Fibroblast of mammary gland (primary cell): ENCODE measurements at regions not wholly inside any gene's neighbourhood (a gene's known extent, or its start where the extent isn't known, plus 50 kb on each side); places are given as distances from the start of the nearest gene placed in this dataset.

Experiments
- DNase-seq: peaks from one replicate; pipeline ENCODE4 v3.0.0-alpha.2; 2010; ENCODE audit warnings: low read depth
- H3K4me3 ChIP-seq: 2 replicates; pipeline ENCODE4 v1.5.1; 2011; ENCODE audit warnings: low read depth, mild to moderate bottlenecking, low read length, moderate library complexity; ENCODE audit not compliant: control insufficient read depth
- TF ChIP-seq, protein P1 (sequence below): conservative IDR thresholded peaks from 2 replicates; pipeline ENCODE4 v1.5.1; 2011; ENCODE audit warnings: low read depth, low read length, inconsistent platforms; ENCODE audit not compliant: control insufficient read depth, insufficient read depth

DNA sequence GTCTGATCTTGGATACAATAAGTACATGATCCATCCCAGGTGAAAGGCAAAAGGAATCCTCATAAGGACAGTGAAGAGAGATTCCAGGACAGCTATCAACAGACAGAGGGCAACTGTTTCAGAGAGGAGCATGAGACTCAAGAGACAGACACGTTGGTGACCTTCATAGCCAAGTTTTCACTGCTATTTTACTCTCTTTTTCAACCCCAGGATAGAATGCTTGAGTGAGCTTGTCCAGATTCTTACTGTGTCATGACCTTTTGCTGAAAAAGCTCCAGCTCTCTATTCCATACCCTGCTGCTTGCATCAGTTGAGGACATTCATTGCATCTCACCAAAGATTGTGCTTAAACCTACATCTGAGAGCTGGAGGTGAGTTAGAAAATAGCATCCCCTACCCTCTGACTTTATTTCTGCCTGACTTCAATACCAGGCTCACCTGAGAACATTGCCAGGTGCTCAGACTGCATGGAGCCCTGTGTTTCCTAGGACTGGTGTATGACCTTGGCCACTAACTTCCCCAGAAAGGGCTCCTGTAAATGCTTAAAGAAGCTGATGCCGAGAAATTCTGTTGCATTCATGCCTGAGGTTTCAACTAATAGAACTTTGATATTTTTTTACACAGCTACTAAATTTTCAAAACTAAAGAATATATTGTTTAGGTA, 70.4 kb upstream of the TMEM17 start:
- TF ChIP-seq, protein P1, sequence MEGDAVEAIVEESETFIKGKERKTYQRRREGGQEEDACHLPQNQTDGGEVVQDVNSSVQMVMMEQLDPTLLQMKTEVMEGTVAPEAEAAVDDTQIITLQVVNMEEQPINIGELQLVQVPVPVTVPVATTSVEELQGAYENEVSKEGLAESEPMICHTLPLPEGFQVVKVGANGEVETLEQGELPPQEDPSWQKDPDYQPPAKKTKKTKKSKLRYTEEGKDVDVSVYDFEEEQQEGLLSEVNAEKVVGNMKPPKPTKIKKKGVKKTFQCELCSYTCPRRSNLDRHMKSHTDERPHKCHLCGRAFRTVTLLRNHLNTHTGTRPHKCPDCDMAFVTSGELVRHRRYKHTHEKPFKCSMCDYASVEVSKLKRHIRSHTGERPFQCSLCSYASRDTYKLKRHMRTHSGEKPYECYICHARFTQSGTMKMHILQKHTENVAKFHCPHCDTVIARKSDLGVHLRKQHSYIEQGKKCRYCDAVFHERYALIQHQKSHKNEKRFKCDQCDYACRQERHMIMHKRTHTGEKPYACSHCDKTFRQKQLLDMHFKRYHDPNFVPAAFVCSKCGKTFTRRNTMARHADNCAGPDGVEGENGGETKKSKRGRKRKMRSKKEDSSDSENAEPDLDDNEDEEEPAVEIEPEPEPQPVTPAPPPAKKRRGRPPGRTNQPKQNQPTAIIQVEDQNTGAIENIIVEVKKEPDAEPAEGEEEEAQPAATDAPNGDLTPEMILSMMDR: no peak
- H3K4me3 ChIP-seq: no peak overlapping the region

DNA sequence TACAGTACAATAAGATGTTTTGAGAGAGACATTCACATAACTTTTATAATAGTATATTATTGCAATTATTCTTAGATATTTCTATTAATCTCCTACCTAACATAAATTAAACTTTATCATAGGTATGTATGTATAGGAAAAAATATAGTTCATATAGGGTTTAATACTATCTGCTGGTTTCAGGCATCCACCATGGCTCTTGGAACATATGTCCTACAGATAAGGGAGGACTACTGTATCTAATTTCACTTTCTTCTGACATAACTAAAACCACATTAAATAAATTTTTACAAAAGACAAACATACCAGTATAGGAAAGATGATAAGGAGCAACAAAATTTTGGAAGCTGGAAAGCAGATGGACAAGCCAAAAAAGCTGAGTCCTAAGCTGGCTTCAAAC, 67.9 kb upstream of the TMEM17 start:
- no peak for DNase-seq
- no peak overlapping the region for H3K4me3 ChIP-seq
- TF ChIP-seq, protein P1: no peak

More for the DNA sequence above, 70.4 kb upstream of the TMEM17 start:
- peak; percentile 15 for DNase-seq

DNA sequence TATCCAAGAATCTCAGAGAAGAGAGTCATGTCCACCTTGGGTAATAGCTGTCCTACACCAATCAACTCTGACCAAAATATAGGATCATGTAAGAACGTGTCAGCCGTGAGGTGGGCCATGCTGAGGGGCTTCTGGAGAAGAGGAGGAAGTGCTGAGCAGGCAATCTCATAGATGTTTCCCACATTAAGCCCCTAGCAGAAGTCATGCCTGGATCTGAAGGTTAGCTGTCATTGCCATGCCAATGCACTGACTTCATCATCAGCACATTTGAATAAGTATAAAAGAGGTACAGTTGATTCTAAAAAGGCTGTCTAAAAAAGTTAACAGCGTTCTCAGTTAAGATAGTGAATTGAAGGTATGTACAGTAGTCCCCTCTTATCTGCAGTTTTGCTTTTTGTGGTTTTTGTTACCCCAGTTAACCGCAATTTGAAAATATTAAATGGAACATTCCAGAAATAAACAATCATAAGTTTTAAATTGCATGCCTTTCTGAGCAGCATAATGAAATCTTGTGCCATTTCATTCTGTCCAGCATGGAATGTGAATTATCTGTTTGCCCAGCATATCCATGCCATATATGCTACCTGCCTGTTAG, 67.2 kb upstream of the TMEM17 start:
- H3K4me3 ChIP-seq: no peak overlapping the region
- no peak for DNase-seq

DNA sequence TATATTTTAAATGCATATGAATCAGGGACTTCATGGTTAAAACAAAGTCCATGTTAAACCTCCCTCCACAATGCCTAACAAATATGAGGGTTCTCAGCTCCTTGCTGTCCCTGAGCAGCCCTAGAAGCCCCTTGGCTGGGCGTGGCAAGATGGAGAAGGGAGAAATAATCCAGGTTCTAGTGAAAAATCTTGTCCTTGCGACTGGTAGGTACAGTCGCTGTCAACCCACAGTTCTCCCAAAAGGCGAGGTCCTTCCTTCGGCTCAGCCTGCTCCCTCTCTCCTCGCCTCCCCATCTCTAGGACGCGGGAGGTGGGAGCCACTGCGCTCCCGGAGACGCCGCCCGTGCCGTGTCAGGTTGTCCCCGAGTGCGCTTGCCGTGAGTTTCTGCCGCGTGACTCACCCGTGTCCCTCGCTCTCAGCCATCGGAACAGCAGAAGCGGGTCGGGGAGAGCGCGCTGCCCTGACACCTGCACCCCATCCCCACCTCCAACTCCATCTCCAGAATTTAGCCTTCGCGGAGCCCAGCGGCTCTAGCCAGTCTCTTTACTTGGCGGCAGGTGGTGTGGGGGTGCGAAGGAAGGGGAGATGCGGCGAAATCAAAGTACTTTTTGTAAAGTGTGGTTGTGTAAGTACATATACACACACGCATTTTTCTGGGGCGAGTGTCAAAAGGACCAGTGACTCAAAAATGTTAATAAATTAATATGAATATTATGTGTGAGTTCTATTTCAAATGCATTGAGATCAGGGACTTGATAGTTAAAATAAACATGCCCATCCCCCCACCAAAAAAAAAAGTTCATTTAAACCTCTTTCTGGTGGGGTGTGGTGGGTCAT, 65.1 kb upstream of the TMEM17 start:
- TF ChIP-seq, protein P1: no peak
- no peak for DNase-seq
- H3K4me3 ChIP-seq: no peak overlapping the region

More for the DNA sequence above, 67.2 kb upstream of the TMEM17 start:
- TF ChIP-seq, protein P1: no peak

DNA sequence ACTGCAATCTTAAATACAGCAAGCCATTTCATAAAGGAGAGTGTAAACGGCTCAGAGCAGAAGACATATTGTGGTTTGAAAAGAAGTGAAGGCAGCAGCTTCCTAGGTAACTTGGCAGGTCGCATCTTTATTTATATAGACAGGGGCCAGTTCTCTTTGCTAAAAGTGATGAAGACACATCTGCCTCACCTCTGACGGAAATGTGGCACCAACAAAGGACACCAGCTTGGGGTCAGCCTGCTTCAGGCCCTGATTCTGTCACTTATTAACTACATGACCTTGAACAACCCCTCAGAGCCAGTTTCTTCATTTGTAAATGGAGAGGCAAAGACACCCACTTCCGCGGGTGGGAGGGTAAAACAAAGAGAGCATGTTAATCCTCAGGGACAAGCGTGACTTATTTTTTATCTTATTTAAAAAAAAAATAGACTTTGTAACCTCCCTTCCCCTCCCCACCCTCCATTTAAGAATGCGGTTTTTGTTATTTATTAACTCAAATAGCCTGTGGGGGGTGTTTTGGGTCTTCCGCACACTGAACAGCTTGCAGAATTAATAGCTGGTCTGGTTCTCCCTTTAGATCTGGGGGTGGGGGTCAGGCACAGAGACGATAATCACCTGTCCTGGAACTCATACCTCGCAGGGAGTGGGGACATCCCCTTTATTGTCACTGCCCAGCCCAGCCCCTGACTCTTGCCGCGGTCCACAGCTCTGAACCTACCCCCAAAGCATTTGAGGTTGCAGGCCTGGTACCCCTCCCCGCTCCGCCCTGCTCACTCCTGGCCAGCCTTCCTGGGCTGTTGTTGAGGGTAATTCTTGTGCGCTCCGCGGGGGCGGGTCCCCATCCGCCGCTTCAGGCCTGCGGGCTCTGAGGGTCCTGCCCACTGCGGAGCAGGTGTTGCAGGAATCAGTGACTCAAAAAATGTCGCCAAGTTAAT, 64.2 kb upstream of the TMEM17 start:
- H3K4me3 ChIP-seq: no peak overlapping the region
- DNase-seq: no peak
- TF ChIP-seq, protein P1: no peak
